Endodermal cell (in vitro differentiated cells): ENCODE measurements at regions not wholly inside any gene's neighbourhood (a gene's known extent, or its start where the extent isn't known, plus 50 kb on each side); places are given as distances from the start of the nearest gene placed in this dataset.

Source experiments
- DNase-seq: peaks from one replicate; pipeline ENCODE4 v3.0.0-alpha.2; 2017
- H3K27ac ChIP-seq: 2 replicates; pipeline ENCODE4 v1.5.1; 2013; ENCODE audit warnings: mild to moderate bottlenecking, low read depth, low read length, moderate library complexity
- H3K27me3 ChIP-seq: 2 replicates; pipeline ENCODE4 v1.6.1; 2013; ENCODE audit warnings: mild to moderate bottlenecking, low read length, moderate library complexity; ENCODE audit not compliant: insufficient read depth, control insufficient read depth, poor library complexity, severe bottlenecking
- H3K36me3 ChIP-seq: 2 replicates; pipeline ENCODE4 v1.7.0; 2013; ENCODE audit warnings: mild to moderate bottlenecking, low read length, moderate library complexity; ENCODE audit not compliant: control insufficient read depth, insufficient read depth
- H3K4me1 ChIP-seq: one replicate; pipeline ENCODE4 v1.7.0; 2013; ENCODE audit warnings: low read length; ENCODE audit not compliant: control insufficient read depth, insufficient read depth
- H3K4me3 ChIP-seq: 2 replicates; pipeline ENCODE4 v1.5.1; 2013; ENCODE audit warnings: mild to moderate bottlenecking, low read length, moderate library complexity
- H3K9ac ChIP-seq: 2 replicates; pipeline ENCODE4 v1.6.1; 2013; ENCODE audit warnings: mild to moderate bottlenecking, low read length, moderate library complexity; ENCODE audit not compliant: poor library complexity, severe bottlenecking; ENCODE audit errors: extremely low read depth
- H3K9me3 ChIP-seq: 2 replicates; pipeline ENCODE4 v1.6.1; 2013; ENCODE audit warnings: mild to moderate bottlenecking, low read length, moderate library complexity; ENCODE audit not compliant: control insufficient read depth
- H3K27ac Mint-ChIP-seq: 2 replicates; pipeline ENCODE4 v1.8.0; 2020; ENCODE audit warnings: mixed read lengths
- H3K27me3 Mint-ChIP-seq: 2 replicates; pipeline ENCODE4 v1.8.0; 2021; ENCODE audit warnings: mild to moderate bottlenecking, mixed read lengths; ENCODE audit not compliant: insufficient read depth
- H3K36me3 Mint-ChIP-seq: 2 replicates; pipeline ENCODE4 v1.8.0; 2020; ENCODE audit warnings: low read depth, mixed read lengths
- H3K4me1 Mint-ChIP-seq: 2 replicates; pipeline ENCODE4 v1.8.0; 2020; ENCODE audit warnings: mixed read lengths
- H3K4me3 Mint-ChIP-seq: 2 replicates; pipeline ENCODE4 v1.8.0; 2020; ENCODE audit warnings: mild to moderate bottlenecking, moderate library complexity, mixed read lengths
- H3K9me3 Mint-ChIP-seq: 2 replicates; pipeline ENCODE4 v1.8.0; 2020; ENCODE audit warnings: mild to moderate bottlenecking, mixed read lengths
- CTCF ChIP-seq: fragments of 200-600 bp; sonication (generic); conservative IDR thresholded peaks from 2 replicates; pipeline ENCODE4 v1.5.0; 2021; ENCODE audit warnings: antibody characterized with exemption, mild to moderate bottlenecking
- WGBS, 2 experiments: methylation state at CpG; one replicate each; pipeline versions ENCODE4 v1.1.5 to v1.1.7; 2013; ENCODE audit warnings: missing lambda C conversion rate in 2 of 2, mixed read lengths in 1 of 2; ENCODE audit not compliant: insufficient coverage in 1 of 2, insufficient read length in 1 of 2; 5-methylcytosine and 5-hydroxymethylcytosine counted together

- Histone ChIP-seq H3K27ac (no peak overlapping the region), H3K4me1 (no peaks in the 10 kb centered on the region), H3K9me3 (peaks cover 20% of the 10 kb centered on the region), H3K9ac (no peak overlapping the region), H3K36me3 (no peaks in the 10 kb centered on the region), H3K4me3 (no peak overlapping the region), H3K27me3 (no peaks in the 10 kb centered on the region)
- DNase-seq = no peak
- Mint-ChIP-seq H3K36me3 (no peaks in the 10 kb centered on the region), H3K27me3 (no peaks in the 10 kb centered on the region), H3K4me1 (no peaks in the 10 kb centered on the region), H3K4me3 (no peak overlapping the region), H3K27ac (no peak overlapping the region), H3K9me3 (peaks cover 23% of the 10 kb centered on the region)
- no peak for TF ChIP-seq CTCF
Observed at GRCh38 chr11:103648054-103648453, 388.4 kb upstream of the DDI1 start.

GRCh38 chr11:103648670-103649400 is 387.6 kb upstream of the DDI1 start:
- H3K4me3 ChIP-seq = no peak overlapping the region
- no peaks in the 10 kb centered on the region for H3K4me1 Mint-ChIP-seq
- no peak overlapping the region for H3K27ac Mint-ChIP-seq
- no peaks in the 10 kb centered on the region for H3K36me3 Mint-ChIP-seq
- H3K27me3 Mint-ChIP-seq = no peaks in the 10 kb centered on the region
- H3K4me3 Mint-ChIP-seq = no peak overlapping the region
- H3K27me3 ChIP-seq = no peaks in the 10 kb centered on the region
- no peak for TF ChIP-seq CTCF
- H3K4me1 ChIP-seq = no peaks in the 10 kb centered on the region
- no peak overlapping the region for H3K27ac ChIP-seq
- no peak overlapping the region for H3K9ac ChIP-seq
- H3K36me3 ChIP-seq = no peaks in the 10 kb centered on the region
- H3K9me3 ChIP-seq = peaks cover 21% of the 10 kb centered on the region
- peaks cover 23% of the 10 kb centered on the region for H3K9me3 Mint-ChIP-seq
- no CpG with 5 or more reads among the region's 1 CpG for WGBS, 2 experiments
- no peak for DNase-seq

- Mint-ChIP-seq H3K9me3 (peaks cover 23% of the 10 kb centered on the region), H3K4me3 (no peak overlapping the region), H3K36me3 (no peaks in the 10 kb centered on the region), H3K27ac (no peak overlapping the region), H3K27me3 (no peaks in the 10 kb centered on the region), H3K4me1 (no peaks in the 10 kb centered on the region)
- 97% methylated on average over 1 of the region's 3 CpGs; no CpG with 5 or more reads in 1 of the 2 experiments for WGBS, 2 experiments
- Histone ChIP-seq H3K36me3 (no peaks in the 10 kb centered on the region), H3K27me3 (no peaks in the 10 kb centered on the region), H3K27ac (no peak overlapping the region), H3K9me3 (peaks cover 21% of the 10 kb centered on the region), H3K9ac (no peak overlapping the region), H3K4me1 (no peaks in the 10 kb centered on the region), H3K4me3 (no peak overlapping the region)
- no peak for DNase-seq
- no peak for TF ChIP-seq CTCF
Observed at GRCh38 chr11:103649401-103649895, 387.0 kb upstream of the DDI1 start.
